ENCODE measurements at regions not wholly inside any gene's neighbourhood (a gene's known extent, or its start where the extent isn't known, plus 50 kb on each side); places are given as distances from the start of the nearest gene placed in this dataset.

- no peak for TF ChIP-seq CBX8 (IDR thresholded peaks at IDR 0.05; ENCODE audit: borderline replicate concordance, extremely low read depth, low read depth, low read length, poor library complexity, severe bottlenecking)
- no peak for TF ChIP-seq ZNF318 (IDR thresholded peaks at IDR 0.05; ENCODE audit: borderline replicate concordance in 1 of 2, low read depth in 1 of 2)
- TF ChIP-seq NEUROD1 (IDR thresholded peaks at IDR 0.05; ENCODE audit: borderline replicate concordance, low read depth, low read length, partially characterized antibody): no peak
- no peak for TF ChIP-seq ETS2 (tag; IDR thresholded peaks at IDR 0.05; ENCODE audit: borderline replicate concordance, poor library complexity, severe bottlenecking)
- TF ChIP-seq ARID3A (IDR thresholded peaks at IDR 0.05; ENCODE audit: borderline replicate concordance, low read depth, low read length): no peak
- TF ChIP-seq NR2C1 (IDR thresholded peaks at IDR 0.05): no peak
- no peak for TF ChIP-seq NR2C1 (tag; IDR thresholded peaks at IDR 0.05)
- TF ChIP-seq KLF1 (tag; IDR thresholded peaks at IDR 0.05): no peak
- TF ChIP-seq SOX6 (IDR thresholded peaks at IDR 0.05): no peak
- TF ChIP-seq ZNF384 (IDR thresholded peaks at IDR 0.05; ENCODE audit: low read depth, low read length): peak; percentile 67
- TF ChIP-seq PYGO2 (tag; IDR thresholded peaks at IDR 0.05): no peak
- no peak for TF ChIP-seq SAP30 (IDR thresholded peaks at IDR 0.05; ENCODE audit: borderline replicate concordance, insufficient read depth, low read depth, low read length, poor library complexity, severe bottlenecking)
- TF ChIP-seq MCM5 (IDR thresholded peaks at IDR 0.05; ENCODE audit: low read depth): no peak
- TF ChIP-seq RFX5 (IDR thresholded peaks at IDR 0.05; ENCODE audit: low read depth, low read length): no peak
- TF ChIP-seq FOXA3 (CRISPR knock-in tag; conservative IDR thresholded peaks at IDR 0.05 in 1 of 2, IDR thresholded peaks at IDR 0.05 in 1 of 2): no peak
- no peak for TF ChIP-seq EHMT2 (IDR thresholded peaks at IDR 0.05)
- TF ChIP-seq ETV5 (CRISPR knock-in tag; IDR thresholded peaks at IDR 0.05; ENCODE audit: low read depth): 0 out of 2 replicates have a peak, but pooled peaks have one; percentile 24
- TF ChIP-seq GATAD2B (IDR thresholded peaks at IDR 0.05; ENCODE audit: borderline replicate concordance): no peak
- peak; percentile 61 for TF ChIP-seq CBFA2T3 (IDR thresholded peaks at IDR 0.05)
Observed at GRCh38 chr11:8768625-8769333, 86.2 kb downstream of the RPL27A start (continued).

All from K562 (cell line).